Fibroblast of skin of right quadriceps (primary cell): ENCODE measurements at regions not wholly inside any gene's neighbourhood (a gene's known extent, or its start where the extent isn't known, plus 50 kb on each side); places are given as distances from the start of the nearest gene placed in this dataset.

Experiments
- DNase-seq: peaks from one replicate; pipeline ENCODE4 v3.0.0-alpha.2; 2013

DNA sequence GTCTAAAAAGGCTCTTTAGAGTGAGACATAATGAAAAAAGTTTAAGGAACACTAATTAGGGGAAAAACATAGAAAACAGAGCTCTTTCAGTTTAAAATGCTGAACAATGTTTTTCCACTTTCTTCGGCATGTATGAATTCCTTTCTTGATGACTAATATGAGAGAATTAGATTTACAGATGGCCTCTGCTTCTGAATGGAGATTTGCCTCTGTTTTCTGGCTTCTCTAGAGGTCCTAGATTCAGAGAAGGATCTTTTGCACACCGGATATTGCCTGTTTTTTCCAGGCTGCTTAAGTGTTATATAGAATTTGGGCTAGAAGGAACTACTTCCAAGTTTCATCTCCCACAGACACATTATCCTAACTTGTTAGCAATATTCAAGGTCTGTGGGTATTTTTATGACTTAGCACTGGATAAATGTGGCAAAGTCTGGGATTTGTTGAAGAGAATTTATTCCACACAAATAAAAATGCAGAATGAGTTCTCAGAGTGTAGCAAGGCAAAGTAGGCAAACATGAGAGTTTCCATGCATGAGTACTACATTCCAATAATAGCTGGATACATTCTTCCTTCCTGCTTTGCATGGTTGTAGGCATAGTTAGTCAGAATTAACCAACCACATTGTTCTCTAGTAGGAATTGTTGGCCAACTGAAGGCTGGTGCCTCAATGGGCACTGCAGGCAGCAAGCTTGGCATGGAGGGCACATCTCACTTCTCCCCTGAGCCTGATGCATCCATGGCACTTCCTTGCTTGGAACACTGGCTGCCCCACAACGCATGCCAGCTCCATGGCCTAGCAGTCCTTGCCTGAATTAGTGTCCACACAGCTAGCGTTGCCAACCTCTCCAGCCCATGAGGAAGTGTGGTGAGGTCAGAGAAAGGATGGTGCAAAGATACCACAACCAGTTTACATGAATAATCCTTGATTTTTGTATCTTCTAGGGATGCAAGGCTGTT, 224.2 kb downstream of the CLIC5 start:
- DNase-seq = peak; percentile 86

DNA sequence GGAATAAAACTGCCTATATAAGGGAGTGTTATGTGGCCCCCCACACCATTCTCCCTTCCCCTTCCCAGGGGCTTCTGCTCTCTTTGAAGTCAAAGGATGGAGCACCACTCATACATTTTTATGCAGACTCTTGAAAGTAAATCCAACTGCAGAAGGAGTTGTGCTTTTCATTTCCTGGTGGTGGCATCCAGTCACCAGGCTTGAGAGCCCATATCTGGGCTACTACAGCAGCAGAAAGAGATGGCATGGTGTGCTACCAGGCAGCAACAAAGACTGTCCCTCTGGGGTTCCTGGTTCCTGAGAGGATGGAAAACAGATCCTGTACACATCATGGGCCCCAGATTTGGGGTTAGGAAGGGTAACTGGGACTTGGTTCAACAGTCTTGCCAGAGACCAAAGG, 226.4 kb downstream of the CLIC5 start:
- DNase-seq = no peak

DNA sequence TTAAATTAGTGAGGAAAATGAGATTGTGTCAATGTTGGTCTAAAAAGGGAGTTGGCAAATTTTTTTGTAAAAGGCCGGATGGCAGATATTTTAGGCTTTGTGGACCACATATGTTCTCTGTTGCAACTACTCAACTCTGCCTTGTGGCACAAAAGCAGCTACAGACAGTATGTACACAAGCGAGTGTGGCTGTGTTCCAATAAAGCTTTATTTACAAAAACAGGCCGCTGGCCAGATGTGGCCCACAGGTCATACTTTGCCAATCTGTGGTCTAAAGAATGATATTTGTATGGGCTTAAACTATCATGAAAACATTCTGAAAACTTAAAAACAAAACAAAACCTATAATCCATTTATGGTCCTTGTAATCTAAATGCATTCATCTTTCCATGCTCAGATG, 228.3 kb downstream of the CLIC5 start:
- no peak for DNase-seq

DNA sequence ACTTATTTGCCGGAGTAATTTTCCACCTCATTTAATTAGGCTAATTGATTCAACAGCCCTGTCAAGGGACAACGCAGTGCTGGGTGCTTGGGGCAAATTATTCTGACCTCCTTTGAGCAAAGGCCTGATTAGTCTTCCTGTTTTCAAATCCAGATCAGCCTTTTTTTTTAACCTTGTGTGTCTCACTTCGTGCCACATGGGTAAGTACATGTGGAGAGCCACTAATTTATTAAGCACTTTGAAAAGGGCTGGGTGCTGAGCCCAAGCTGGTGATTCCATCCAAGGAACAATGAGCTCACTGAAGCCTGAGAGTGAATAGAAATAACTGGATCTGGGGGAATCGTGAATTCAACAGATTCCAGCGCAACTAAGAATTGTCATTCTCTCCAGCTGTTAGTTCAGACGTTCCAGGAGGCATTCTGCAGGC, 229.3 kb downstream of the CLIC5 start:
- DNase-seq = no peak

DNA sequence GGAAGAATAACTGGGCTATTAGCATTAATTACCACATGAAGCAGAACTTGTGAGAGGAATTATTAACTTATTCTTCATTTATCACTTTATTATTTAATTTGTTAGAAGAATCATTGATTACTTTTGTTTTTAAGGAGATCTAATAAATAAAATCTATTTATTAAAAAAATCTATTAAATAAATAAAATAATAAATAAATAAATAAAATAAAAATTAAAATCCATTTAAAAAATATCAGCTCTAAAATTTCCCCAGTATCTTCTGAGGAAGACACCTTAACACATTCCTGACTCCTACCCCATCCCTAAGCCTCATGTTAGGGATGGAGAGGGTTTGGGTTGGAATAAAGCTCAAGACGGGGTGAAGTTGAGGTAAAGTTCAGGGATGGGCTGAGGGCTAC, 231.4 kb downstream of the CLIC5 start:
- no peak for DNase-seq

DNA sequence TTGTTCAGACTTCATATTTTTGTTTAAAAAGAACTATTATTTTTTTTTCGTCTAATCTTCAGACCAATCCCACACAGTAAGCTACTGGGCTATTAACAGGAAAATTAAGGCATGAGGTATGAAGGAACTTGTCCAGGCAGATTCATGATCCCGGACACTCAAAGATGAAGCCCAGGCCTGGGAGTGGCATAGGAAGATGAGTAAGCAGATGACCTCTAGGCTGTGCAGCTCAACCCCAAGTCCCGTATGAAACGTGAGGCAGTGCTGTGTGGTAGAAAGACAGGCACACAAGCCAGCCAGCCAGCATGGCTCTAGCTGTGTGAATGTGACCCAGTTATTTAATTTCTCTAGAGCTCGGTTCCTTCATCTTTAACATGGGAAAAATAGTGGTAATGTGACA, 231.9 kb downstream of the CLIC5 start:
- no peak for DNase-seq

DNA sequence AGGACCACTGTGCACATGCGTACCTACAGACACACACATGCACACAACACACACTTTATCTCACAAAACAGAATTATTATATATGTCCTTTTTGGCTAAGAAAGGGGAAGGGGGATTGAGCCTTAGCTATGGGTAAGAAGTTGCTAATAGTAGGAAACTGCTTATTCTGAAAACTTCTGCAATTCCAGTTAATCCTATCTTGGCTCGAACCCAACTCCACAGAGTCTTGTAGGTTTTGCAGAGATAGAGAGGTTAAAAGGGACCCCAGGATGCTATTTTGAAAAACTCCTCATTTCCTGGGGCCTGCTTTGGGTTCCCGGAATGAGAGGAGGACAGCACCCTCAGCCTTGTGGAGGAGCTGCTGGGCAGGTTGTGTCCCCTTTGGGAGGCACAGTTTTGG, 233.8 kb downstream of the CLIC5 start:
- DNase-seq = no peak

DNA sequence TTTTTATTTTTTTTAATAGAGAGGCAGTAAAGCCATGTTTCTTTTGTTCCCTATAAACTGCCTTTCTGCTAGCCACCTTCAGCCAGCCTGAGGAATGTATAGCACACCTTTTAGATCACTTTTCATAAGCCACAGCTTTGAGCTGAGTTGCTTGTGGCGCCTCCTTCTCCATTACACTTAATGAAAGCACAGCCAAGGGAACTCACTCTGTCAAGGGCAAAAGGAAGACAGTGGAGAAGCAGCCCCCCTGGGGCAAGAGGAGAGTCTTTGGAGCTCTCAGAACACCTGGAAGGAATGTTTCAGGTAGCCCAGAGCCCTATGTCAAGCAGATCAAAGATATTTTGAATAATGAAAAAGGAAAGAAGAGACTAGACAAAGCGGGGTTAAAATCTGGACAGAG, 235.1 kb downstream of the CLIC5 start:
- no peak for DNase-seq

DNA sequence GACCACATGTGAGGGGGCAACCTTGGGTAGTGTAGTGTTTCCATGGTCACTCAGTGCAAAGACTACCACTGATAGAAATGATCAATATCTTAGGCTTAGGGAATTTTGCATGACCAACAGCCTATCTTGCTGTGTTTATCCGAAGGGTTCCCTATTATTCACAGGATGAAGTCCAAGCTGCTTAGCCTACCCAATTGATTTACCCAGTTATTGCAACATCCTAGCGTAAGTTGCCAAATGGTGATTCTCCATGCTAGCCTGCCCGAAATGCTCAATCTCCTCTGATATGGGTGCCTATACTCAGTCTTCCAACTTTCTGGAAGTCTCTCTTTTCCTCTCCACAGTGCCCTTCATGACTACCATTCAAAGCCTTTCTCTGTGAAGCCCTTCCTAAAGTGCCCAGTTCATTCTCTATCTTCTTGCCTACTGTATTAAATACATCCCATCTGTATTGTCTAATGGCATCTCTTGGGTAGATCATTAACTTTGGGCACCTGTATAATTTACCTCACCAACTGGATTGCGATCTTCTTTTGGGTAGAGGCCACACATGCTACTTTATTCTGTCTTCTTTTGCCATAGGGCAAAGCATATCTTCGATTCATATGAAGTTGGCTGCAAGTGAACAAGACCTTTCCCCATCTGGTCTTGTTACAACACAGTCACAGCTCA, 240.5 kb downstream of the CLIC5 start:
- no peak for DNase-seq

DNA sequence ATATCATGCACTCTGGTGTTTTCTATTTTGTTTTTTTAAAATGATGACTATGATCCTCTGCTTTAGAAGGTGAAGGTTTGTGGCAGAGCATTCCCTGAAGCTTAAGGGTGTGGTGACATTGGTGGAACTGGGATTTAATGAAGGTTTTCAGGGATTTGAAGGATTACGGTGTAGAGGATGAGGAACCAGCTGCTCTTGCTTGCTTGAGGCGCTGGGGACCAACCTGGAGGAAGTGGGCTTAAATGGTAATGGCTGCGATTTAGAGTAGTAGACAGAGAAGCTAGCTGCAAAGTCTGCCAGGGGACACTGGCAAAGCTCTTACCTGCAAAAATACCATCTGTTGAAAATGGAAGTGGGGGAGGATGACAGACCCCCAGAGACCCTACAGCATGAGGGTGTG, 241.8 kb downstream of the CLIC5 start:
- DNase-seq = no peak

DNA sequence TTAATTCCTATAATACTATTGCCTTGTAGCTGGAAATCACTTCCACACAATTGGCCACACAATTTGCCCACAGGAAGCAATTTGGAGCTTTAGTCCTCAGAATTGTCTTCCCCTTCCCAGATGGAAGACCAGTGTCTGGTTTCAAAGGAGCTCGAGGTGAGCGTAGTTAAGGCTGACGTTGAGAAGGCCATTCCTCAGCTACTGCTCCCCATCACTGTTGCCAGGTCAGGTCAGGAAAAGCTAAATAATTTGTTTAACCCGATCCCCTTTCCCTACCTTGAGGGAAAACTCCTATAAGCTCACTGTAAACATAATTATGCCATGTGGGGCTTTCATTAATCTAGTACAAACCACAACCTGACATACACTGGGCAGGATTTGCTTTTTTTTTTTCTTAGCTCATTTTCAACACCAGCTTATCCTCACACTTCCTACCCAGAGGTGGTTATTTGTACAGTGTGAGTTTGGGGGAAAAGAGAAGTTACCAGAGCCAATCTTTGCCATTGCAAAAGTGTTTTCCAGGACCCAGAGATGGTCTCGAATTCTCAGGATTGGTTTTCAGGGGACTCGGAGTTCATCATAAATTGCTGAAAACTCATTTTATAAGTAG, 242.7 kb downstream of the CLIC5 start:
- no peak for DNase-seq

DNA sequence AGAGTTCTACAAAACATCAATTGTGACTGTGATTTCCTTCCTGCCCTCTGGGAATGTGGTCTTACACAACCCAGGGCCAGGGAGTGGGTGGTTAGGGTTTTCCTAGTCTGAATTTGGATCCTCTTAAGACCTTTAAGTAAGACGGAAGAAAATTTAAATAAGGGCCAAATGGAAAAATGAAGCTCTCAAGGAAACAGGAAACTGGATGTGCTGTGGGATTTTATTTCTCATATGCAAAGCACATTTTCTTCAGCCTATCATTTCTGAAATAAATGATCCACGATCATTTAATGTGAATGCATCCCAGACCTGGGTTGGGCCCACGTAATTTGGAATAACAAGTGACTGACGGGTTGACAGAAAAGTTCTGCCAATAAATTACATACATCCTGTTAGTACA, 243.6 kb downstream of the CLIC5 start:
- DNase-seq = no peak

DNA sequence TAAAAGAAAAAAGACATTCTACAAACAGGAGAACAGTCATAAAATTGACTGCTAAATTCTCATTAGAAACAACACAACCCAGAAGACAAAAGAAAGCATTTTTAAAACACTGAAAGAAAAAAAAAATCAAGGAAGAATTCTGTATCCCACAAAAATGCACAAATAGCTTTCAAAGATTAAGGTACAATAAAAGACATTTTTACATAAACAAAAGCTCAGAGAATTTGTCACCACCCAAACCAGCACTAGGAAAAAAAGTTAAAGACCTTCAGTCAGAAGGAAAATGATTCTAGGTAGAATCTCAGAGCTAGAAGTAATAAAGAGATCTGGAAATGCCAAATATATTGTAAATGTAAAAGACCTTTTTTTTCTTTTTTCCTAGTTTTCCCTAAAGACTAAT, 252.4 kb downstream of the CLIC5 start:
- DNase-seq = no peak

DNA sequence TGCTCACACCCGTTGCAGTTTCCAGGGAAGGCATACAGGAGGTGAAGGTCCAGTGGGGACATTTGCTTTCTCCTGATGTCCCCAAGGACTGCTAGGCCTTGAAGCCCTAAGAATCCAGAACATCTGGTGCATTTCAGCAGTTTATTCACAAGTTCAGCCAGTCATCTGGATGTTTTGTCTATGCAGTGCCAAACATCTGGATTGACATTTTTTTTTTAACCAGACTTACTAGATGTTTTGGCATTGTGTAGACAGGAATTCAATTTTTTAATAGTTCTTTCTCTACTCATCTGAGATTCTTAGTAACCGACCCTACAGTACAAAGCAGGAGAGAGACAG, 256.2 kb downstream of the CLIC5 start:
- DNase-seq = peak; percentile 18

DNA sequence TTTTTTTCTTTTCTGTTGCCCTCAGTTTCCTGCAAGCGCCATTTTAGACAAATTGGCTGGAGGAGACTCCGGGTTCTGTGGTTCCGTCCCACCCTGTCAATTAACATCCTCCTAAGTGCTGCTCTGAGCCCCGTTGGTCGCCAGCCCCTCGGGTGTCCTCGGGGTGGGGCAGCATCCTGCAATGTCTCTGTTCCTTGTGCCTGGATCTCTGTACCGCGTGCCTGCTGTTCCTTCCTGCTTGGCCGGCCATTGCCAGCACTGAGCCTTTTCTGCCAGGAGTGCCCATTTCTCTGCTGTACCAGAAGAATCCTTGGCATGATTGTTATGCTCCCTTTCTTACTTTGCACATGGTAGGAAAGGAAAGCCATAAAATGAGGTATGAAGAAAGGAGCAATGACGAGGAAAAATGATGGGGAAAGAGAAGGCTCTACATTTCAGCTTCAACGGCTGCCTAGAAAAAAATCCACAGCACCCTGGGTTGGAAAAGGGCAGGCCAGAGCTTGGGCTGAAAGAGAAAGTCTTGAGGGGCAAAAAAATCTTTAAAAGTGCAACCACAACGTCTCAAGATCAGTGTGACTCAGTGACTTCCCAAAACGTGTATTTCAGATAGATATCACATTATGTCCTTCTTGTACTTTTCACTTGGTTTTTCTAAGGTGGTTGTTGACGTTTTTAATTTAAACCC, 256.7 kb downstream of the CLIC5 start:
- DNase-seq = peak; percentile 16

DNA sequence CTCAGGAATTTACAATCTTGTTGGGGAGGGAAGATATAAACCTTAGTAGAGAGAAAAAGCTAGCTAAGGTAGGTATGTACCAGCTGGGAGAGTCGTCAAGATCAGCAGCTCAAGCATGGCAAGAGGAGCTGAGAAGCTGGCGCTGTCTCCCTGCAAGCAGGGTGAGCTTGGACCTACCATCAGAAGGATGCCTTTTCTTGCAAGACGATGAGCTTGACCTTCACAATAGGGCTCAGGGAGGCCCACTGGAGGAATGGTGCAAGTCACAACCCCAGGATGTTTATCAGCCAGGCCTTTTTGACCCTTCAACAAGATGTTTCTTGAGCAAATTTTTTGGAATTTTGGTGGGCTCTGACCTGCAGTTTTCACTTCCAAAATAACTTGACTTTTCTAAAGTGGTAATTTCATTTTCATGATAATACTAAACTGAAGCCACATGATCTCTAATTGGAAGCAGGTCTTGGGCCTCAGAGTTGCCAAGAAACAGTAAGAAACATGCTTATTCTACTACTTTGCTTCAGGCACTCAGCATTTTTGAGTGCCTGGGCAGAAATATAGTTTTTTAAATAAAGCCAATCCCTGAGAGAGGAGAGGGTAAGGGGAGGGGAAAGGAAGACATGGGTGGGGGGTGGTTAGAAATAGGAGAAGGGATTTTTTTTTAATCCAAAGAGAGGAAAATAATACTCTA, 258.1 kb downstream of the CLIC5 start:
- DNase-seq = peak; percentile 55

DNA sequence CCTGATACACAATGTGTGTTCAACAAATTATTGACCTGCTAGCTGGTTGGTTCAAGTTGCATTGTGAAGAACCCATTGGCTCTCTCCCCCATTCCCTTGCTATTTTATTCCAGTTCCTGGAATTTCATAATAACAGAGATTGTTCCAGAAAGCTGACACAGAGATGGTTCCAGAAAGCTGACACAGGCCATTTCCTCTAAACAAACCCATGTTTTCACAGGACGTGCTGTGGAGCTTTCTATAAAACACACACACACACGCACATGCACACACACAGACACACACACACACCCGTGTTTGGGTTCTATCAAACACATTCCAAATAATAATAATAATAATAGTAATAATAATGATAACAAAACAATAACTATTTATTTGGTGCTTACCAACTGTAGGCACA, 259.1 kb downstream of the CLIC5 start:
- DNase-seq = no peak

DNA sequence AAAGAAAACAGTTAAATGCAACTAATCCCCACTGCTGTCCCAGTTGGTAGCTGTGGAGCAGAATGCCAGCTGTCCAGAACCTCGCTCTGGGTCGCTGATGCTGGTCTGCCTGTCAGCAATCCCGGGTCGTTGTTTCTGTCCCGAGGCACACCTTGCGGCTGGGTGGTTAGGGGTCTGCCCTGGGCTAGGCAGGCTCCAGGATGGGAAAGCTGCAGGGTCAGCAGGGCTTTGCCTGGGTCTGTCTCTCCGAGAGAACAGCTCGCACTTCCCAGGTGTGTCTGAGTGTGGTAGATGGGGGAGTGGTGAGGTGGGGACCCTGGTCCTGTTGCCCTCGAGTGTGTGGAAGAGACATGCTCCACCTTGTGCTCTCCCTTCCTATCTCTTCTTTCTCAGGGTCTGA, 261.2 kb downstream of the CLIC5 start:
- DNase-seq = no peak

DNA sequence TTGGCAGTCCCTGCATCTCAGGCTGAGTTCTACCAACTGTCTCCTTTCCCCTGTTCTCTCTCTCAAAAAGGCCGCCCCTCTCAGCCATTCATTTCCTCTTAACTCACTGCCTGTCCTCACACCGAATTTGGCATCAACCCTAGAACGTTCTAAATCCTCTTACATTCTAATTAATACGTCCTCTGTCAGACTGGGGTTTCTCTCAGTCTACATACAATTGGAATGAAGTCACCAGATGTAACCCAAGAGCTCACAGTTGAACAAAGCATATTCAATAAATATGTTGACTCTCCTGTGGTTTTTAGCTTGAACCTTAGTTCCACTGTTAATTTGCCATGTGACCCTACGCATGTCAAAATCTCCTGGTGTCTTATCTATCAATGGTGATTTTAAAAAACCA, 269.6 kb downstream of the CLIC5 start:
- DNase-seq = peak; percentile 96

DNA sequence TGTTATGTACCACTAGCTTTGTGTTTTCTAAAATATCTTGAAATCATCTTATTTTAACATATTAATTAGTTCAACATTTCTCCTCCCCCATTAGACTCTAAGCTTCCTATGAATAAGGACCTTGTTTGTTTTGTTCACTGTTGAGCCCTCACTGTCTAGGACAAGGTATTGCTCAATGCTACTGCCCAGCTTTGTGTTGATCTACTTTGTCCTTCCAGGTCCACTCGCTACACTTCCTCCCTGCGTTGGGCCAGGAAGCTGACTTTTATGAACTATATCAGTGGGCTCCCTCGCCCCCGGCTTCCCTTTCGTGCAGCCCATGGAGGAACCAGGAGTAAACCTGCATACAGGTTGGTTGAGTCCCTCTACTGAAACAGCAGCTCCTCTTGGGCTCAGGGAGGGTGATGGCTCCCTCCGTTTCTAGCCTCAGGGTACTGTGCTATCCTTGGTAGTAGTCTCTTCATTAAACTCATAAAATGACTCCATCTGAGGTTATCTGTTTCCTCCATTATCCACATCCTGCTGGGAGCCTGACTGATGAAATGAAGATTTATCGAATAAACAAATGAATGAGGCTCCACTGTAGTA, 272.5 kb downstream of the CLIC5 start:
- DNase-seq = no peak

DNA sequence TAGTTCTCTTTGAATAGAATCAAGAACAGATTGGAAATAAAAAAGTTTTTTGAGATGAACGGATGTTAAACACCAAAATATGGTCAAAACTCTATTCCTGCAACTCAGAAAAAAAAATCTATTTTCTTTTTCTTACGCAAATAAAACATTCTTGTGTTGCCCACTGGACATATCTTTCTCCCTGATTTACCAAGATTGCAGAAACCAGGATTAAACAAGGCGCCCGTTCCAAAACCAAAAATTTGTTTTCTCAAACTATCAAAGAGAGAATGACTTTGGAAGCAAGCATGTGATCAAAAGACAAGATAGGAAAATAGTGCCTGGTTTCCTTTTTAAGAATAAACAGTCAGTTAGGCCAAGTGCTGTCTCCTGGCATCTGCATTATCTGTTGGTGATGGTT, 273.1 kb downstream of the CLIC5 start:
- no peak for DNase-seq

DNA sequence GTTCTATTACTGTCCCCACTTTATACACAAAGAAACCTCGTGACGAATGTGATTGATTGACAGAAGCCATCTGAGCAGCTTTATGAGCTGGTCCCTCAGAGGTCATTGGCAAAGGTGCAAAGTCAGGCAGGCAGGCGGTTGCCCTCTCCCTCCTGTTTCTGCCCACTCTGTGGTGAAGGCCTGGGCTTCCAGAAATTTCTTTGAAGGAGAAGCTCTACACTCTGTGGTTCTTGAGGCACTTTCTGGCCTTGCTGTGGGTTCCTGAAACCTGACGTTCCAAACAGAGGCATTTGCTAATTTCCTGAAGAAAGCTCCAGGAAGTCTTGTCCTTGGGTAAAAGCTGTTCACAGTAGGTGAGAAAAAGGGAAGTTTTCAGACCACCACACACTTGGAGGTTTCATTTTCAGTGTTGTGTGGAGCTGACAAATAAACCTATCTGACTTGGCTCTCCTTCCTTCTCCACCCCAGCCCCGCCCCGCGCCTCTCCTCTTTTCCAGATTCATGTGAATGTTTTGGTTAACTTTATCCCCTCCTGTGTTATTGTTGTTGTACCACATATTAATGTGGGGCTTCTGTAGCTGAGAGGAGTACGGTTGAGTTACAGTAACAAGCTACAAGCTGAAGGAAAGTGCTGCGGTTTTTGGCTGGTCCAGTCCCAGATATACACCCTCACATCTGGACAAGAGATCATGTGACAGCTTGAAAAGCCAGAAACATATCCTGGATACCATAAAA, 274.1 kb downstream of the CLIC5 start:
- peak; percentile 71 for DNase-seq
